ENCODE measurements at regions not wholly inside any gene's neighbourhood (a gene's known extent, or its start where the extent isn't known, plus 50 kb on each side); places are given as distances from the start of the nearest gene placed in this dataset.

DNA sequence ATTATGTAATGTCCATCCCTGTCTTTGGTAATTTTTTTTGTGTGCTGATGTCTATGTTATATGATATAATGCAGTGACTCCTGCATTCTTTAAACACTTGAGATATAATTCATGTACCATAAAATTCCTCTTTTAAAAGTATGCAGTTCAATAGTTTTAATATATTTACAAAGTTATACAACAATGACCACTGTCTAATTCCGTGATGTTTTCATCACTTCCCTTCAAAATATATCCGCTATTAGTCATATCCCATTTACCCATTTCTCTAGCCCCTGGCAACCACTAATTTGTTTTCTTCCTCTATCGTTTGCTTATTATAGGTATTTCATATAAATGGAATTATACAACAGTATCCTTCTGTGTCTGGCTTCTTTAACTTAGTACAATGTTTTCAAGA, 64.9 kb upstream of the SUCLG2 start:
- TF ChIP-seq, protein P1, sequence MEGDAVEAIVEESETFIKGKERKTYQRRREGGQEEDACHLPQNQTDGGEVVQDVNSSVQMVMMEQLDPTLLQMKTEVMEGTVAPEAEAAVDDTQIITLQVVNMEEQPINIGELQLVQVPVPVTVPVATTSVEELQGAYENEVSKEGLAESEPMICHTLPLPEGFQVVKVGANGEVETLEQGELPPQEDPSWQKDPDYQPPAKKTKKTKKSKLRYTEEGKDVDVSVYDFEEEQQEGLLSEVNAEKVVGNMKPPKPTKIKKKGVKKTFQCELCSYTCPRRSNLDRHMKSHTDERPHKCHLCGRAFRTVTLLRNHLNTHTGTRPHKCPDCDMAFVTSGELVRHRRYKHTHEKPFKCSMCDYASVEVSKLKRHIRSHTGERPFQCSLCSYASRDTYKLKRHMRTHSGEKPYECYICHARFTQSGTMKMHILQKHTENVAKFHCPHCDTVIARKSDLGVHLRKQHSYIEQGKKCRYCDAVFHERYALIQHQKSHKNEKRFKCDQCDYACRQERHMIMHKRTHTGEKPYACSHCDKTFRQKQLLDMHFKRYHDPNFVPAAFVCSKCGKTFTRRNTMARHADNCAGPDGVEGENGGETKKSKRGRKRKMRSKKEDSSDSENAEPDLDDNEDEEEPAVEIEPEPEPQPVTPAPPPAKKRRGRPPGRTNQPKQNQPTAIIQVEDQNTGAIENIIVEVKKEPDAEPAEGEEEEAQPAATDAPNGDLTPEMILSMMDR (IDR thresholded peaks at IDR 0.05 in 8 of 11, conservative IDR thresholded peaks at IDR 0.05 in 3 of 11), result no peak
- TF ChIP-seq POLR2A (IDR thresholded peaks at IDR 0.05) (no peak), POLR2AphosphoS5 (IDR thresholded peaks at IDR 0.05) (no peak)
